Adipocyte (in vitro differentiated cells): ENCODE measurements at regions not wholly inside any gene's neighbourhood (a gene's known extent, or its start where the extent isn't known, plus 50 kb on each side); places are given as distances from the start of the nearest gene placed in this dataset.

ENCODE experiments used
- DNase-seq: peaks from one replicate; pipeline ENCODE4 v3.0.0-alpha.2; 2015; ENCODE audit warnings: low read depth
- H3K27me3 ChIP-seq: replicated peaks from 2 replicates; pipeline ENCODE4 v1.7.0; 2013; ENCODE audit warnings: mild to moderate bottlenecking, low read length, moderate library complexity; ENCODE audit not compliant: control insufficient read depth, insufficient read depth
- H3K36me3 ChIP-seq: 2 replicates; pipeline ENCODE4 v1.7.0; 2013; ENCODE audit warnings: low read length, mild to moderate bottlenecking, moderate library complexity; ENCODE audit not compliant: control insufficient read depth, insufficient read depth, severe bottlenecking
- H3K4me1 ChIP-seq: 2 replicates; pipeline ENCODE4 v1.7.0; 2013; ENCODE audit warnings: mild to moderate bottlenecking, low read length, moderate library complexity; ENCODE audit not compliant: control insufficient read depth, insufficient read depth
- H3K4me3 ChIP-seq: 2 replicates; pipeline ENCODE4 v1.7.0; 2013; ENCODE audit warnings: mild to moderate bottlenecking, low read length, moderate library complexity
- H3K9ac ChIP-seq: 2 replicates; pipeline ENCODE4 v1.7.0; 2013; ENCODE audit warnings: mild to moderate bottlenecking, low read length, moderate library complexity
- H3K9me3 ChIP-seq: 2 replicates; pipeline ENCODE4 v1.7.0; 2013; ENCODE audit warnings: mild to moderate bottlenecking, low read length, moderate library complexity; ENCODE audit not compliant: control insufficient read depth

DNA sequence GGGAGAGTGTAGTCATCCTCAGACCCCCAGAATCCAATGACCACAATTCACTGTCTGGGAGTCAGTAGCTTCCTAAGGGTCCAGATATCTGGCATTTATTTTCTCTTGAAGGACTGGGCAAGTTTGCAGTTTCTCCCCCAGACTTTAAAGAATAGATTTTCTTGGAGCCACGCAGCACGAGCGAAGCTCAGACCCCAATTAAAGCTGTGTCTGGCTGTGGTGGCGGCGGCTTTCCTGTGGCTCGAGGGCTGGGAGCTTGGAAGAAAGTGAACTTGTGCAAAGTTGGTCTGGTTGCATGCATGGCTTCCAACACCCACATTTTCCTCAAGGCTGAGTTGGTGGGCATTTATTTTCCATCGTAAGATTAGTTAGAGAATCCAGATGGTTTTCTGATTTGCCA, 105.0 kb downstream of the ACKR3 start:
- H3K9me3 ChIP-seq, result peaks cover 11% of the 10 kb centered on the region
- no peak for DNase-seq
- H3K9ac ChIP-seq, result no peak overlapping the region
- no peak overlapping the region for H3K4me3 ChIP-seq
- H3K36me3 ChIP-seq, result no peaks in the 10 kb centered on the region
- H3K4me1 ChIP-seq, result peaks cover 12% of the 10 kb centered on the region
- H3K27me3 ChIP-seq, result peaks cover 5% of the 10 kb centered on the region

- no peaks in the 10 kb centered on the region for H3K36me3 ChIP-seq
- H3K9ac ChIP-seq, result no peak overlapping the region
- H3K4me1 ChIP-seq, result peaks cover 12% of the 10 kb centered on the region
- no peak overlapping the region for H3K4me3 ChIP-seq
- peak; percentile 67 for DNase-seq
- H3K27me3 ChIP-seq, result peaks cover 1% of the 10 kb centered on the region
- H3K9me3 ChIP-seq, result peaks cover 7% of the 10 kb centered on the region
Observed at GRCh38 chr2:236675051-236675450, 105.4 kb downstream of the ACKR3 start.

DNA sequence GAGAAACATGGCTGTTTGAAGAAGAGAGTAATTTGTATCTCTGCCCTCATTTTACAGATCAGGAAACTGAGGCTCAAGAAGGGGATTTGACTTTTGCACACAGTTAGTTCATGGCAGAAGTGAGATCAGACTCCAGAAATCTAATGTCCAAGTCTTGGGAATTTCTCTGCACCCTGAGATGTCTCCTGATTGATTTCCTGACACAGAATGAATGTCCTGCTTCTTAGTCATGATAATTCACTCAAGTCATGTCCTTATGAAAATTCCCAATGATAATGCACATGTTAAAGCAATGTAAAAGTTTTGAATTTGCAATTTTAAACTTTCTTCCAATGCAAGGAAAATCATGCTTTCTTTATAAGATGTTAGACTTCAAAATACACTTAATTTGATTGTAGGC, 105.9 kb downstream of the ACKR3 start:
- no peak for DNase-seq
- peaks cover 12% of the 10 kb centered on the region for H3K4me1 ChIP-seq
- H3K4me3 ChIP-seq, result no peak overlapping the region
- peaks cover 4% of the 10 kb centered on the region for H3K9me3 ChIP-seq
- H3K36me3 ChIP-seq, result no peaks in the 10 kb centered on the region
- no peaks in the 10 kb centered on the region for H3K27me3 ChIP-seq
- H3K9ac ChIP-seq, result no peak overlapping the region

GRCh38 chr2:236676136-236676873, 106.7 kb downstream of the ACKR3 start:
- peaks cover 4% of the 10 kb centered on the region for H3K9me3 ChIP-seq
- no peaks in the 10 kb centered on the region for H3K36me3 ChIP-seq
- peak; percentile 24 for DNase-seq
- no peak overlapping the region for H3K4me3 ChIP-seq
- H3K9ac ChIP-seq, result no peak overlapping the region
- H3K27me3 ChIP-seq, result no peaks in the 10 kb centered on the region
- H3K4me1 ChIP-seq, result peaks cover 12% of the 10 kb centered on the region

DNA sequence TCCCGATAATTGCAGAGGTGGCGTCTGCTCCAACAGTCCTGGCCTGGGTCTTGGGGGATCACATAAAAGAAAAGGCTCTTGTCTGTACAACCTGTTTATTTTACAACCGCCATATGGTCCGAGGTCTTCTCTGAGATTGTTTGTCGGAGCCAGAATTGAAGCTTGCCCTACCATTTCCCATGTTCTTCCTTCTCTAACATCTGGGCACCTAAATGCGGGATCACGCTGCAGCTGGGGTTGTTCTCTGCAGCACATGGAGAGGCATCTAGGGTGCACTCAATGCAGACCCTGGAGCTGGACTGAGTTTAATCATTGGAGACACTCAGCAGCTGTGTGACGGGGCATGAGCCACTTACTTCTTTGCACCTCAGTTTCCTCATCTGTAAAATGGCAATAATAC, 107.7 kb downstream of the ACKR3 start:
- Histone ChIP-seq H3K4me1 (peaks cover 12% of the 10 kb centered on the region), H3K27me3 (no peaks in the 10 kb centered on the region), H3K9ac (no peak overlapping the region), H3K4me3 (no peak overlapping the region), H3K36me3 (no peaks in the 10 kb centered on the region), H3K9me3 (peaks cover 4% of the 10 kb centered on the region)
- no peak for DNase-seq

GRCh38 chr2:236678307-236678975, 108.8 kb downstream of the ACKR3 start:
- no peaks in the 10 kb centered on the region for H3K27me3 ChIP-seq
- no peak for DNase-seq
- H3K9me3 ChIP-seq, result peaks cover 4% of the 10 kb centered on the region
- H3K4me1 ChIP-seq, result peaks cover 12% of the 10 kb centered on the region
- H3K36me3 ChIP-seq, result no peaks in the 10 kb centered on the region
- no peak overlapping the region for H3K4me3 ChIP-seq
- no peak overlapping the region for H3K9ac ChIP-seq

- H3K36me3 ChIP-seq, result no peaks in the 10 kb centered on the region
- H3K9ac ChIP-seq, result no peak overlapping the region
- peak; percentile 83 for DNase-seq
- peaks cover 6% of the 10 kb centered on the region for H3K4me1 ChIP-seq
- H3K4me3 ChIP-seq, result no peak overlapping the region
- H3K9me3 ChIP-seq, result peaks cover 3% of the 10 kb centered on the region
- no peaks in the 10 kb centered on the region for H3K27me3 ChIP-seq
Observed at GRCh38 chr2:236679884-236680860, 110.5 kb downstream of the ACKR3 start.

- no peak for DNase-seq
- Histone ChIP-seq H3K27me3 (no peaks in the 10 kb centered on the region), H3K36me3 (no peaks in the 10 kb centered on the region), H3K4me1 (peaks cover 3% of the 10 kb centered on the region), H3K4me3 (no peak overlapping the region), H3K9ac (no peak overlapping the region), H3K9me3 (no peaks in the 10 kb centered on the region)
Observed at GRCh38 chr2:236682651-236683422, 113.2 kb downstream of the ACKR3 start.

GRCh38 chr2:236684504-236685256, 115.1 kb downstream of the ACKR3 start:
- no peak for DNase-seq
- Histone ChIP-seq H3K4me1 (peaks cover 3% of the 10 kb centered on the region), H3K27me3 (no peaks in the 10 kb centered on the region), H3K36me3 (no peaks in the 10 kb centered on the region), H3K9me3 (no peaks in the 10 kb centered on the region), H3K4me3 (no peak overlapping the region), H3K9ac (no peak overlapping the region)

GRCh38 chr2:236685361-236685760, 115.7 kb downstream of the ACKR3 start:
- Histone ChIP-seq H3K27me3 (no peaks in the 10 kb centered on the region), H3K9ac (no peak overlapping the region), H3K9me3 (no peaks in the 10 kb centered on the region), H3K4me1 (peaks cover 3% of the 10 kb centered on the region), H3K36me3 (no peaks in the 10 kb centered on the region), H3K4me3 (no peak overlapping the region)
- DNase-seq, result no peak
